A549 (cell line): ENCODE measurements at regions not wholly inside any gene's neighbourhood (a gene's known extent, or its start where the extent isn't known, plus 50 kb on each side); places are given as distances from the start of the nearest gene placed in this dataset.

ENCODE experiments used
- ATAC-seq, 2 experiments: fragments of 200-7000 bp in 1 of 2; fragments of >200 bp in 1 of 2; cut with Nextera tagmentation in 1 of 2; cut with Tn5 transposase in 1 of 2; 3 replicates each; pipeline versions ENCODE4 v1.8.0 to v1.9.1; 2018 to 2020; ENCODE audit warnings: mild to moderate bottlenecking in 1 of 2, moderate library complexity in 1 of 2
- CTCF ChIA-PET: fragments of 300-600 bp; sonication (Branson Sonifier 250); formaldehyde crosslinking; extraction: SDS; loops from one replicate; lab custom pipeline; 2021; ENCODE audit warnings: antibody characterized with exemption, inconsistent platforms; lab: Yijun Ruan, JAX
- POLR2A ChIA-PET: fragments of 350-600 bp; formaldehyde crosslinking; extraction: SDS; loops from one replicate; lab custom pipeline; 2021; ENCODE audit warnings: antibody characterized with exemption, inconsistent platforms; lab: Yijun Ruan, JAX
- DNase-seq, 2 experiments: peaks; one replicate each; pipeline versions ENCODE4 v3.0.0 to v3.0.0-alpha.2; 2011 to 2016; ENCODE audit warnings: low read depth in 1 of 2, low spot score in 1 of 2
- FAIRE-seq: peaks from 2 replicates; lab custom pipeline; 2011; peaks lifted over from hg19 to GRCh38; lab: Jason Lieb, UNC
- H3K27ac ChIP-seq, 2 experiments: fragments of >200 bp; sonication (Bioruptor Twin); formaldehyde crosslinking; 3 replicates each; pipeline ENCODE4 v1.5.1; 2016 to 2017
- H3K4me1 ChIP-seq: fragments of >200 bp; sonication (Bioruptor Twin); formaldehyde crosslinking; 3 replicates; pipeline ENCODE4 v1.6.1; 2016
- H3K4me2 ChIP-seq: fragments of >200 bp; sonication (Bioruptor Twin); formaldehyde crosslinking; 3 replicates; pipeline ENCODE4 v1.6.1; 2016
- H3K4me3 ChIP-seq: fragments of >200 bp; sonication (Bioruptor Twin); formaldehyde crosslinking; 3 replicates; pipeline ENCODE4 v1.5.1; 2016
- H3K9me3 ChIP-seq: fragments of >200 bp; sonication (Bioruptor Twin); formaldehyde crosslinking; 3 replicates; pipeline ENCODE4 v1.6.1; 2016
- CBX2 ChIP-seq: fragments of 200-600 bp; sonication (generic); IDR thresholded peaks from 2 replicates; pipeline ENCODE4 v1.6.1; 2016; ENCODE audit warnings: low read depth, mild to moderate bottlenecking, borderline replicate concordance
- CTCF ChIP-seq: fragments of >200 bp; sonication (Bioruptor Twin); formaldehyde crosslinking; IDR thresholded peaks from 3 replicates; pipeline ENCODE4 v1.5.1; 2016
- EHF ChIP-seq: fragments of 250-450 bp; sonication (Bioruptor Pico); IDR thresholded peaks from 2 replicates; pipeline ENCODE4 v1.5.0; 2020; ENCODE audit warnings: mild to moderate bottlenecking
- EHMT2 ChIP-seq: fragments of 200-600 bp; sonication (generic); IDR thresholded peaks from 2 replicates; pipeline ENCODE4 v1.6.1; 2016; ENCODE audit warnings: antibody characterized with exemption, low read depth, mild to moderate bottlenecking, moderate library complexity
- EP300 ChIP-seq, 2 experiments: fragments of >200 bp; sonication (Bioruptor Twin); formaldehyde crosslinking; IDR thresholded peaks; 2 replicates in 1 of 2; 3 replicates in 1 of 2; pipeline ENCODE4 v1.6.1; 2016 to 2017
- ESRRA ChIP-seq: fragments of 150-350 bp; IDR thresholded peaks from 2 replicates; pipeline ENCODE4 v1.6.1; 2014; ENCODE audit warnings: mild to moderate bottlenecking, low read length, borderline replicate concordance
- FOSB ChIP-seq: fragments of 250-450 bp; sonication (Bioruptor Pico); IDR thresholded peaks from 2 replicates; pipeline ENCODE4 v1.5.0; 2020; ENCODE audit warnings: mild to moderate bottlenecking, moderate library complexity
- FOSL2 ChIP-seq, 2 experiments: fragments of 450-650 bp in 1 of 2; fragments of >200 bp in 1 of 2; sonication (Bioruptor Twin) in 1 of 2; formaldehyde crosslinking; IDR thresholded peaks; 2 replicates each; pipeline versions ENCODE4 v1.5.0 to v1.6.1; 2016 to 2020; ENCODE audit warnings: mild to moderate bottlenecking in 1 of 2, moderate library complexity in 1 of 2
- HDAC2 ChIP-seq: fragments of 200-600 bp; sonication (generic); IDR thresholded peaks from 2 replicates; pipeline ENCODE4 v1.6.1; 2016
- HMGXB4 ChIP-seq: fragments of 250-450 bp; sonication (Bioruptor Pico); IDR thresholded peaks from 2 replicates; pipeline ENCODE4 v1.5.0; 2021; ENCODE audit warnings: mild to moderate bottlenecking, moderate library complexity, borderline replicate concordance
- HOXA7 ChIP-seq: fragments of 250-450 bp; sonication (Bioruptor Pico); IDR thresholded peaks from 2 replicates; pipeline ENCODE4 v1.5.0; 2020; ENCODE audit warnings: mild to moderate bottlenecking, moderate library complexity
- KDM5A ChIP-seq: fragments of 200-600 bp; sonication (generic); IDR thresholded peaks from 2 replicates; pipeline ENCODE4 v1.6.1; 2016; ENCODE audit warnings: antibody characterized with exemption, mild to moderate bottlenecking
- MAFK ChIP-seq: fragments of 450-650 bp; IDR thresholded peaks from 2 replicates; pipeline ENCODE4 v1.6.1; 2014; ENCODE audit not compliant: partially characterized antibody
- NFE2L2 ChIP-seq: fragments of 150-350 bp; conservative IDR thresholded peaks from 2 replicates; pipeline ENCODE4 v1.6.1; 2014; ENCODE audit warnings: low read length
- NR3C1 ChIP-seq: fragments of >200 bp; sonication (Bioruptor Twin); formaldehyde crosslinking; IDR thresholded peaks from 3 replicates; pipeline ENCODE4 v1.6.1; 2017
- POLR2A ChIP-seq: IDR thresholded peaks from 2 replicates; pipeline ENCODE4 v1.6.1; 2012; ENCODE audit warnings: mild to moderate bottlenecking, low read length
- RCOR1 ChIP-seq: fragments of 150-350 bp; IDR thresholded peaks from 2 replicates; pipeline ENCODE4 v1.6.1; 2014; ENCODE audit warnings: antibody characterized with exemption, low read length, low read depth
- RFX5 ChIP-seq: fragments of 450-650 bp; IDR thresholded peaks from 2 replicates; pipeline ENCODE4 v1.7.1; 2014; ENCODE audit warnings: antibody characterized with exemption, mild to moderate bottlenecking, moderate library complexity
- SREBF2 ChIP-seq: fragments of 450-650 bp; IDR thresholded peaks from 2 replicates; pipeline ENCODE4 v1.6.1; 2014; ENCODE audit warnings: mild to moderate bottlenecking, moderate library complexity
- TFCP2L1 ChIP-seq: fragments of 250-450 bp; sonication (Bioruptor Pico); IDR thresholded peaks from 2 replicates; pipeline ENCODE4 v1.5.0; 2021; ENCODE audit warnings: mild to moderate bottlenecking
- ZFP36 ChIP-seq: fragments of 450-650 bp; IDR thresholded peaks from 2 replicates; pipeline ENCODE4 v1.6.1; 2014; ENCODE audit warnings: borderline replicate concordance; ENCODE audit not compliant: partially characterized antibody
- WGBS: methylation state at CpG from one replicate; pipeline ENCODE4 v1.1.6; 2017; ENCODE audit errors: missing lambda C conversion rate; 5-methylcytosine and 5-hydroxymethylcytosine counted together
- TF ChIP-seq, protein P1 (sequence below): fragments of >200 bp; sonication (Bioruptor Twin); formaldehyde crosslinking; IDR thresholded peaks from 3 replicates; pipeline ENCODE4 v1.6.1; 2016

GRCh38 chr3:28575746-28576613 lies 227.4 kb upstream of the AZI2 start:
- TF ChIP-seq POLR2A, result no peak
- TF ChIP-seq HDAC2, result no peak
- no peak for TF ChIP-seq EHF (CRISPR knock-in tag)
- TF ChIP-seq, all 56 proteins: peak for 0
- POLR2A ChIA-PET, result no interaction called here
- 7% methylated on average over 24 of the region's 75 CpGs for WGBS
- no peak for DNase-seq
- CTCF ChIA-PET, result interaction anchor here (1.4 kb wide), 1 partner anchor 92 kb away, joined by 4 read pairs; no protein-coding TSS in a partner anchor
- peak; percentile 81 to 87 for ATAC-seq
- H3K27ac ChIP-seq, result no peak overlapping the region
- no peaks in the 10 kb centered on the region; the same call in 2 of the 3 replicates for H3K9me3 ChIP-seq
- peak overlapping the region; percentile 90 for H3K4me2 ChIP-seq
- H3K4me3 ChIP-seq, result peak overlapping the region; percentile 45
- peaks cover 6% of the 10 kb centered on the region; the same call in 1 of the 3 replicates for H3K4me1 ChIP-seq
- no peak for FAIRE-seq

- CTCF ChIA-PET, result interaction anchor here (1.1 to 1.4 kb wide), 2 partner anchors 12 to 91 kb away, joined by 3 to 4 read pairs; no protein-coding TSS in a partner anchor
- WGBS, result 9% methylated on average over 7 of the region's 8 CpGs
- Histone ChIP-seq H3K27ac (no peak overlapping the region), H3K4me2 (peak overlapping the region; percentile 90), H3K4me3 (peak overlapping the region; percentile 45; the same call in 1 of the 3 replicates), H3K9me3 (no peaks in the 10 kb centered on the region; the same call in 2 of the 3 replicates), H3K4me1 (peaks cover 6% of the 10 kb centered on the region; the same call in 1 of the 3 replicates)
- ATAC-seq (peak; percentile 49 to 60), FAIRE-seq (no peak), DNase-seq (no peak)
- POLR2A ChIA-PET, result no interaction called here
- TF ChIP-seq FOSL2 (IDR thresholded peaks at IDR 0.05) (no peak), FOSL2 (CRISPR knock-in tag; IDR thresholded peaks at IDR 0.05) (no peak), EP300 (IDR thresholded peaks at IDR 0.05) (no peak), CTCF (no peak), SREBF2 (no peak)
Measured at GRCh38 chr3:28576614-28577200, 228.1 kb upstream of the AZI2 start.

- peaks cover 6% of the 10 kb centered on the region; the same call in 1 of the 3 replicates for H3K4me1 ChIP-seq
- CTCF ChIA-PET, result interaction anchor here (1.1 kb wide), 1 partner anchor 10 kb away, joined by 3 read pairs; no protein-coding TSS in a partner anchor
- no peak for FAIRE-seq
- 31% methylated on average over 3 of the region's 3 CpGs for WGBS
- no peak overlapping the region for H3K4me3 ChIP-seq
- TF ChIP-seq HOXA7 (CRISPR knock-in tag) (no peak), MAFK (peak; percentile 67)
- TF ChIP-seq, all 56 proteins: peak for 1
- no peak overlapping the region for H3K4me2 ChIP-seq
- no peak for DNase-seq
- no peaks in the 10 kb centered on the region; the same call in 2 of the 3 replicates for H3K9me3 ChIP-seq
- POLR2A ChIA-PET, result no interaction called here
- ATAC-seq, result no peak
- no peak overlapping the region for H3K27ac ChIP-seq
Measured at GRCh38 chr3:28577941-28578500, 229.4 kb upstream of the AZI2 start.

GRCh38 chr3:28586325-28586724 lies 237.7 kb upstream of the AZI2 start:
- no peak for TF ChIP-seq HOXA7 (CRISPR knock-in tag)
- TF ChIP-seq EP300 (IDR thresholded peaks at IDR 0.05), result no peak
- TF ChIP-seq HMGXB4, result no peak
- no peak for TF ChIP-seq EHMT2
- TF ChIP-seq, protein P1, sequence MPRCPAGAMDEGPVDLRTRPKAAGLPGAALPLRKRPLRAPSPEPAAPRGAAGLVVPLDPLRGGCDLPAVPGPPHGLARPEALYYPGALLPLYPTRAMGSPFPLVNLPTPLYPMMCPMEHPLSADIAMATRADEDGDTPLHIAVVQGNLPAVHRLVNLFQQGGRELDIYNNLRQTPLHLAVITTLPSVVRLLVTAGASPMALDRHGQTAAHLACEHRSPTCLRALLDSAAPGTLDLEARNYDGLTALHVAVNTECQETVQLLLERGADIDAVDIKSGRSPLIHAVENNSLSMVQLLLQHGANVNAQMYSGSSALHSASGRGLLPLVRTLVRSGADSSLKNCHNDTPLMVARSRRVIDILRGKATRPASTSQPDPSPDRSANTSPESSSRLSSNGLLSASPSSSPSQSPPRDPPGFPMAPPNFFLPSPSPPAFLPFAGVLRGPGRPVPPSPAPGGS, result no peak
- no peak for TF ChIP-seq RCOR1
- TF ChIP-seq HDAC2, result no peak
- no peak for TF ChIP-seq KDM5A
- no peak for TF ChIP-seq TFCP2L1 (CRISPR knock-in tag)
- no peak for TF ChIP-seq CBX2
- TF ChIP-seq ZFP36, result no peak
- TF ChIP-seq NFE2L2, result no peak
- no peak for TF ChIP-seq ESRRA
- no peak for TF ChIP-seq NR3C1
- no peak for TF ChIP-seq FOSB (CRISPR knock-in tag)
- TF ChIP-seq EHF (CRISPR knock-in tag), result no peak
- no peak for TF ChIP-seq RFX5
- Histone ChIP-seq H3K27ac (no peak overlapping the region), H3K4me1 (no peaks in the 10 kb centered on the region), H3K4me3 (no peak overlapping the region), H3K9me3 (no peaks in the 10 kb centered on the region), H3K4me2 (no peak overlapping the region)
- ATAC-seq (no peak), FAIRE-seq (no peak), DNase-seq (no peak)
- POLR2A ChIA-PET, result no interaction called here
- CTCF ChIA-PET, result no interaction called here
